ENCODE measurements at regions not wholly inside any gene's neighbourhood (a gene's known extent, or its start where the extent isn't known, plus 50 kb on each side); places are given as distances from the start of the nearest gene placed in this dataset.

- peak; percentile 75 for DNase-seq (ENCODE audit: low spot score)
Measured at GRCh38 chr9:693201-694091, 148.1 kb upstream of the DMRT1 start.

DNA sequence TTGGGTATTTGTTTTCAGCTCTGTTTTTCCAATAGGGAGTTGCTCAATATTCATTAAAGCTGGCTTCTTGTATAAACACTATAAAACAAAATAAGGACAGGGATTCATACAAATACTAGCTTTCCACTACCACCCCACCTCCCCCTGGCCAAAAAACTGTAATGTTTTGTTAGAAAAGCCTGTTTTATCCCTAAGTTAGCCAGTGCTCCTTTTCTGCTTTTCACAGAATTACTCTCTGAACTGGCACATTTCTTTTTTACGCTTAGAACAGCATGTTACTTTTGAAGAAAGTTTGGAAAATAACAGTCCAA, 147.4 kb upstream of the DMRT1 start:
- no peak for DNase-seq (ENCODE audit: low spot score)

DNA sequence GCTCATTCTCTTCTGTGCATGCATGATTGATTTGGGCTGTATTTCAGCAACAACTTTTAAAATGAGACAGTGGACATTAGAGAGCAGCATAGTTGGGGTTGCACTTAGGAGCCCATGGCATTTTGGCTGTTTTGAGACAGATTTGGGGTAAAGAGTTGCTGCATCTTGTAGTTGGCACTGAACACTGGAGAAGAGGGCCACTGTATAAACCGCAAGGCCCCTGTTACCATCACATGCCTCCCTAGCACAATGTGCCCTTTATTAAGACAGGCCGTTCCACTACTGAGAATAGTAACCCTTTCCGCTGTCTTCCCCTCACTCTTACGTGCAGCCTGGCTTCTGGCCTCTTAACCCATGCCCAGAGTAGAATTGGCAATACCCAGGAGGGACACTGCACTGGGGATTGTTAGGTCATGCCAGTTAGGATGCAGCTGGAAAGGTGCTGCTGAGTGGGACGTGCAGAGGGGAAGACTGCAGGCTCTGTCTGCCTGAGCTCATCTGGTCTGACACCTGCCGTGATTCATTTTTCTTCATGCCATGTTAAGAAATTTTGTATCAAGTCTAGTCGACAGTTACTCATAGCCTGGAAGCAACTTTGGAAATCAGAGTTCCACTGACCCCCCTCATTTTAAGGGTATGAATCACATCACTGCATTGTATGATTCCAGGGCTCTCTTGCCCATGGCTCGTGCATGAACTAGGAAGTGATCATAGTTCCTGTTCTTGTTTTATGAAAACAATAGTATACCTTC, 146.9 kb upstream of the DMRT1 start:
- DNase-seq (ENCODE audit: low spot score): peak; percentile 79

DNA sequence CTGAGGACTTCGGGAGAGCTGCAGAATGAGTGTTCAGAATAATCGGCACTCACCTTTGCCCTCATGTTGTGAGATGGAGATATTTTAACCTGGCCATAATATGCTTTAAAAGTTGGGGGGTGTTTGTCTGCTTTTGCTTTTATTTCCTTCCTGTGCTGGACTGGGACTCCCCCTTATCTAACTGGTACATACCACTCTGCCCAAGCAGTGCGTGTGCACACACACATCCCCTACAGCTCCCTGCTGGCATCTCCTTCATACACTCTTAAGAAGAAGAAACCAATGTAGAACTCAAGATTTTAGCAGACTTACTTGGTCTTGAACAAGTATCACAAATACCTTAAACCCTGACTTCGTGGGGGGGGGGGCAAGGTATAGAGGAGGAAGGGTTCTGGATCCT, 146.2 kb upstream of the DMRT1 start:
- DNase-seq (ENCODE audit: low spot score): no peak

DNA sequence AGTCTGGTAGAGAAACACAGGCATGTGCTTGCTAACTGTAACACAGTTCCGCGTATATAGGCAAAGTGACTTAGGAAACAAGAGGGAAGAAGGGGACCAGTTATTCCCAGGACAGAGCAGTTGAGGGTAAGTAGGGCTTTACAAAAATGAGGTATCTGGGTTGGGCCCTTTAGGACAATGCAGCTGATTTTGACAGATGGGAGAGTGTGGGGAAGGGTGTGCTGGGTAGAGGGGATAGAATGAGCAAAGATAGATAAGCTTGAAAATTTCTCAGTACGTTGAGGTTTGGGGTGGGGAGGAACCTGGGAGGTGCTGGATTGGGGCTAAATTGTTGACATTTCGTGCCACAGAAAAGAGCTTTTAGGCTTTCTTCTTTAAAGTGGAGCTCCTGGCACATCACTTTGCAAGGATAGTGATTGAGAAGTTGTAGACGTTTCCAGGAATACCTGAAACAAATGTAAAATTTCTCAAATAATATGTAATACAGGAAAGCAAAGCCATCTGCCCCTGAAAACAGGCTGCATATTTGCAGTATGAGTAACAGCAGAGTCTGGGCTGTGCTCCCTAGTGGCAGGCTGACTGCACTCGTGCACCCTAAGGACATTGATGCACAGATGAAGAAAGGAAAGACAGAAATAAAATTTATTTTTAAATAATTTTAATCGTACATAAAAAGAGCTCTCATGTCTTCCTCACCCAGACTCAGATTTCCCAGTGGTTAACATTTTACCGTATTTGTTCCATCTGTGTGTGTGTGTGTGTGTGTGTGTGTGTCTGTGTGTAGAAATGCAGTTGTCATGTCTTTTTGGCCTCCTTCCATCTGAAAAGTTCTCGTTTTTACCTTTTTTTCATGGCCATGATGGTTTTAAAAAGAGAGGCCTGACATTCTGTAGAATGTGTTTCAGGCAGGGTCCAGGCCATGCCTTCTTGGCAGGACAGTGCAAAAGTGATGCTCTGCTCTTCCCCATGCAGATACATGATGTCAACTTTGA, 144.9 kb upstream of the DMRT1 start:
- peak; percentile 75 for DNase-seq (ENCODE audit: low spot score)

DNA sequence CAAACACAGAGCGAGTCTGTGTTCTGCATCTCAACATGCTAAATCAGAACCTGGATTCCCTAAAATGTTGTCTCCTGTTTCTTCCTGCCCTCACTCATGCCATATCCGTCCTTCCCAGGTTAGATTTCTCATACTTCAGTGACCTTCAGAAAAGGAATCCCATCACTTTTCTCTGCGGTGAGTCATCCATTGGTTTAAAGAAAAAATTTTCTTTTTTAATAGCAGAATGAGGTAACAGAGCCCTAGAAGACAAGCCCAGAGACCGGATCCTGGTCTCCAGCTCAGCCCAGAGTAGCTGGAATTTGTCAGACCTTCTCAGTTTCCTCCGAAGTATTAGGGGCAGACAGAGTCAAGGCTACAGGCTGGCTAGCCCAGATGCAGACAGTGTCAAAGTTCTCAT, 143.2 kb upstream of the DMRT1 start:
- DNase-seq (ENCODE audit: low spot score): peak; percentile 65

- DNase-seq (ENCODE audit: low spot score): no peak
Measured at GRCh38 chr9:698954-699353, 142.5 kb upstream of the DMRT1 start.

DNA sequence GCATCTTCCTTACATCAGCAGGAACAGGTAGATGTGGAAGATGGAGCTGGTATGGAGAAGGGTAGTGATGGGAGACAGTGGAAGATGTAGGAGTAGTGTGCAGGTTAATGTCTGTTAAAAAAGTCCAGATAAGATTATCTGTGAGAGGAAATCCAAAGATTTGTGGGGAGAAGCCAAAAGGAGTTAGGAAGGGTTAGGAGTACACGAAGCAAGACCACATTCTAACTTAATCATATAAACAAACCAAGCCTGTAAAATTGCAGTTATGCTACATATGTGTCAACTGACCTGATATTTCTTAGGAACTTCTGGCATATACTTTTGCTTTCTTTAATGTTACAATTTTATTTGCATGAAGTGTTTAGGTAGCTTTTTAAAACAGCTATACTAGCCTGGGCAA, 142.1 kb upstream of the DMRT1 start:
- DNase-seq (ENCODE audit: low spot score): no peak

DNA sequence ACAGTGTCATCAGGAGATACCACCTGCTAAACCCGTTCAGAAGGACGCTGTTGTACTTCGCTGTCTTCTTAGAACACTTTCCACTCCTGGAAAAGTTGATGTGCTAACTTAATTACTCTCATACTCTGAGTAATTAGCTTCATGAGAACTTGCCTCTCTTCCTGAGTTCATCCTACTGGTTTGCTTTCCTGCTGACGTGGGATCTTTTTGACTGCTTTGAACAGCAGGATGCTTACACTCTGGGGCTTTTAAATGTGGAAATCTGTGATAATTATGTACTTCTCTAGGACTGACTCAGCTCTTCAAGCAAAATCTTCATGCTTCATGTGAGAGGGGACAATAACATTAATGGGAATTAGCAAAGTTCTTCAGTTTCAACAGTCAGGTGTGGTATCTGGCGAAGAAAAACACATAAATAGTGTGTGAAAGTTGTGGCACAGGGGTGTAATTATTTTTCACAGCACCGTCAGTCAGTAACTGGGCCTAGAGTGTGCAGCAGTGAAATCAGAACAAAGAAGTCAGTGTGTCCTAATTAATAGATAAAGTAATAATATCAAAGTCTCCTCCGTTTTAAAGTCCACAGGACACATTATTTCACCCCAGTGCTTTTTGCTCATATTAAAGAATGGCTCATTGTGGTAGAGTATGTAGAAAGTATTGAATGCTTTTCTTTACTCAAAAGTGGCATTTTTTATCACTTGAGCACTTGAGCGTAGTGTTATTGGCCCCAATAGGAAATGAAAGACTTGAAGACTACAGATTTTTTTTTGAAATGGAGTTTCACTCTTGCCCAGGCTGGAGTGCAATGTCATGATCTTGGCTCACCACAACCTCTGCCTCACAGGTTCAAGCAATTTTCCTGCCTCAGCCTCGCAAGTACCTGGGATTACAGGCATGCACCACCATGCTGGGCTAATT, 140.9 kb upstream of the DMRT1 start:
- DNase-seq (ENCODE audit: low spot score): no peak

- no peak for DNase-seq (ENCODE audit: low spot score)
Measured at GRCh38 chr9:703392-703791, 138.1 kb upstream of the DMRT1 start.

GRCh38 chr9:706073-706472, 135.4 kb upstream of the DMRT1 start:
- DNase-seq (ENCODE audit: low spot score): no peak

DNA sequence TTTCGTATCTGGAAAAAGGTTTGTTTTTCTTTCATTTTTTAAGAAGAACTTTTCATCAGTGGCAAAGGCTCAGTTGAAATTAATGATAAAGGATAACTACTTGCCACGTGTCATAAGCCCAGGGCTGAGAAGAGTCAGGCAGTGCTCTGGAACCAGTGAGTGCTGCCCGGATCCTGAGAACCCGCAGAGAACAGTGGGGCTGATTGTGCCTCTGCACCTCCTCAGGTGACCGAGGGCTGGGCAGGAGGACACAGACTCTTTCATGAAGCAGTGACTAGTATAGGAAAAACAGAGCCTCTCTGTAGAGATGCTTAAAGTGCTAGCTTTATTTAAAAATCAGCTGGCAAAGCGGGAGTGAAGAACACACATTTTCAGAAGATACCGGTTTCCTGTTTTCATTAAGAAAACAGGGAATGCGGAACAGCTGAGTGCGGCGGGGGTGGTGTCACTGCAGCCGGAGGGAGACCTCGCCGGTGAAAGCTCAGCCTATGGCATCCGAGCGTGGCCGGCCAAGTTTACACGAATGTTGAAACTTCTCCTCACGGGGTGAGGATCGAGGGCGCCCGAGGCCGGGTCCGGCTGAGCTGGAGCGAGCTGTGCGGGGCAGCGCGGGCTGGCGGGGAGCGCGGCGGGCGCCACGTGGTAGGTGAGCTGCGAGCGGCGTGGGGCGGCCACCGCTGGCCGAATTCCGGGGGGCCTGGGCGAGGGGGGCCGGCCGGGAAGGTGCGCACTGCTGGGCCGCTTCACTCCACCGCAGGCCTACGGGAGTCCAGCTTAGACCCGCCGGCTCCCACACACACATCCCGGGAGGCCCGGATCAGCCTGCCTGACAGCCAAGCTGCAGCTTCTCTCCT, 134.7 kb upstream of the DMRT1 start:
- peak; percentile 44 for DNase-seq (ENCODE audit: low spot score)

- no peak for DNase-seq (ENCODE audit: low spot score)
Measured at GRCh38 chr9:708182-708550, 133.3 kb upstream of the DMRT1 start.

DNA sequence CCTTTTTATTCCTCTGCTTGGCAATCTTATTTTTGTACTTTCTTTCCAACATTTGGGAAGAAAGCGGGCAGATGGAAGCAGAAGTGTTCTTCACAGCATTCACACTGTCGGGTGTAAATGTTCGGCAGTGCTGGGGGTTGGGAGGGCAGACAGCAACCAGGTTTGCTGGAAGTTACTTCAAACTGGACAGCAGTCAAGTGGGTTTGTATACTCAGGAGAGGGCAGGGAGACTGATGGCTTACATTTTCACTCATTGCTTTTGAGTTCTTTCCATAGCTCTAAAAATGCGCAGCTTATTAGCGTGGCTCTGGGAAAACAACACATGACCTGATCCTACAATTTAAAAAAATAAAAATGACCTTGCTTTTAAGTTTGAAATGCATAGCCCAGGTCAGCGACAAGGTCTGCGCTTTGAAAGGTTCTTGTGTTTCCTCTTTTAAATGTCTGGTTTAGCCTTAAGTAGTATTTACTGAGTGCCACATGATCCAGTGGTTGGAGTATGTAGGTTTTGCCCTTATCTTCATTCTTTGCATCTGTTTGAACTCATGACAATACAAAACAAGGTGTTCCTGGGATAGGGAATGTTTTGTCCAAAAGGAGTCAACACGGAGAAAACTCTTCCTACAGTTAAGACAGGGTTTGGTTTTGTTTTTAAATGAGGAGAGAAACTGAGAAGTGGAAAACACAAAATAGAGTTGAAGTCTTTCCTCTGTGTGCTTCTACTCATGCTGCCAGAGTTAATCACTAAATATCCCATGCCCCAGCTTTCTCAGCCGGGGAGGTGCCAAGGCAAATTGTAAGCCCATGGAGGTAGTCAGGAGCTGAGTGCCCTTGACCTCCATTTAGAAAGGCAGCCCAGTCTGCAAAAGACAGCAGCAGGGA, 132.7 kb upstream of the DMRT1 start:
- no peak for DNase-seq (ENCODE audit: low spot score)

- DNase-seq (ENCODE audit: low spot score): no peak
Measured at GRCh38 chr9:710951-711745, 130.3 kb upstream of the DMRT1 start.

GRCh38 chr9:711761-712553, 129.5 kb upstream of the DMRT1 start:
- DNase-seq (ENCODE audit: low spot score): no peak

DNA sequence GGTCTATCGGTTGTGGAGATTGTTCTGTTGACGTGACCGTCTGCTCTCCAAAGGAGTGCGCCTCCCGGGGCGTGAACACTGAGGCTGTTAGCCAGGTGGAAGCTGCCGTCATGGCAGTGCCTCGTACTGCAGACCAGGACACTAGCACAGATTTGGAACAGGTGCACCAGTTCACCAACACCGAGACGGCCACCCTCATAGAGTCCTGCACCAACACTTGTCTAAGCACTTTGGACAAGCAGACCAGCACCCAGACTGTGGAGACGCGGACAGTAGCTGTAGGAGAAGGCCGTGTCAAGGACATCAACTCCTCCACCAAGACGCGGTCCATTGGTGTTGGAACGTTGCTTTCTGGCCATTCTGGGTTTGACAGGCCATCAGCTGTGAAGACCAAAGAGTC, 128.9 kb upstream of the DMRT1 start:
- DNase-seq (ENCODE audit: low spot score): no peak
